Keratinocyte (primary cell): ENCODE measurements at regions not wholly inside any gene's neighbourhood (a gene's known extent, or its start where the extent isn't known, plus 50 kb on each side); places are given as distances from the start of the nearest gene placed in this dataset.

Experiments used
- EZH2 ChIP-seq: IDR thresholded peaks from one replicate; pipeline ENCODE4 v1.6.1; 2012; ENCODE audit warnings: inconsistent platforms, mild to moderate bottlenecking, low read length, moderate library complexity
- TF ChIP-seq, protein P1 (sequence below), 3 experiments: IDR thresholded peaks in 1 of 3; conservative IDR thresholded peaks in 1 of 3; optimal IDR thresholded peaks in 1 of 3; 2 replicates in 2 of 3; 3 replicates in 1 of 3; pipeline versions ENCODE3 to v1.5.1; 2011; ENCODE audit warnings: low read length in 3 of 3, mild to moderate bottlenecking in 3 of 3, moderate library complexity in 2 of 3, control low read depth in 1 of 3, inconsistent platforms in 1 of 3; ENCODE audit not compliant: insufficient read depth in 2 of 3; ENCODE audit errors: extremely low read depth in 1 of 3

DNA sequence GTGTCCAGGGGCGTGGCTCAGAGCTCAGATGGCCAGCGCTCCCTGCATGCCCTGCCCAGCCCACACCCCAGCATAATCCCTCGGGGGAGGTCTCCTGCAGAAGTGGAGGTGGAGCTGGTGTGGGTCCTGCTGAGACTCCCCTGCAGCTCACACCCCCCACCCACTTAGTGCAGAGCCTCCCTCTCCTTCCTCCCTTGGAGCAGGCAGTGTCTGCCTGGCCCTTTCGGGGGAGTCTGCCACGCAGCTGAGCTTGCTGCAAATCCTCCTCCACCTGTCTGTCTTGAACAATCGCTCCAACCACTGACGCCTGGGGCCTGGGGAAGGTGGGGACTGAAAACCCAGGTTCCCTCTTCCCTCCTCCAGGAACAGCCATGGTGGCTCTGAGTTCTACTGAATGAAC, 219.7 kb upstream of the PPP2R2D start:
- TF ChIP-seq, protein P1, sequence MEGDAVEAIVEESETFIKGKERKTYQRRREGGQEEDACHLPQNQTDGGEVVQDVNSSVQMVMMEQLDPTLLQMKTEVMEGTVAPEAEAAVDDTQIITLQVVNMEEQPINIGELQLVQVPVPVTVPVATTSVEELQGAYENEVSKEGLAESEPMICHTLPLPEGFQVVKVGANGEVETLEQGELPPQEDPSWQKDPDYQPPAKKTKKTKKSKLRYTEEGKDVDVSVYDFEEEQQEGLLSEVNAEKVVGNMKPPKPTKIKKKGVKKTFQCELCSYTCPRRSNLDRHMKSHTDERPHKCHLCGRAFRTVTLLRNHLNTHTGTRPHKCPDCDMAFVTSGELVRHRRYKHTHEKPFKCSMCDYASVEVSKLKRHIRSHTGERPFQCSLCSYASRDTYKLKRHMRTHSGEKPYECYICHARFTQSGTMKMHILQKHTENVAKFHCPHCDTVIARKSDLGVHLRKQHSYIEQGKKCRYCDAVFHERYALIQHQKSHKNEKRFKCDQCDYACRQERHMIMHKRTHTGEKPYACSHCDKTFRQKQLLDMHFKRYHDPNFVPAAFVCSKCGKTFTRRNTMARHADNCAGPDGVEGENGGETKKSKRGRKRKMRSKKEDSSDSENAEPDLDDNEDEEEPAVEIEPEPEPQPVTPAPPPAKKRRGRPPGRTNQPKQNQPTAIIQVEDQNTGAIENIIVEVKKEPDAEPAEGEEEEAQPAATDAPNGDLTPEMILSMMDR (optimal IDR thresholded peaks at IDR 0.05 in 1 of 3, IDR thresholded peaks at IDR 0.05 in 1 of 3, conservative IDR thresholded peaks at IDR 0.05 in 1 of 3; ENCODE audit: extremely low read depth in 1 of 3, insufficient read depth in 2 of 3, low read length in 3 of 3): no peak
- TF ChIP-seq EZH2: no peak
